GM12874 (cell line): ENCODE measurements at regions not wholly inside any gene's neighbourhood (a gene's known extent, or its start where the extent isn't known, plus 50 kb on each side); places are given as distances from the start of the nearest gene placed in this dataset.

ENCODE experiments used
- CTCF ChIP-seq: IDR thresholded peaks from 2 replicates; pipeline ENCODE4 v1.5.1; 2011; ENCODE audit warnings: low read depth, mild to moderate bottlenecking, control low read depth, low read length, moderate library complexity; ENCODE audit not compliant: insufficient read depth

- TF ChIP-seq CTCF: no peak
Measured at GRCh38 chrX:69284491-69284890, 119.2 kb upstream of the PJA1 start.

- no peak for TF ChIP-seq CTCF
Measured at GRCh38 chrX:69282893-69283690, 117.8 kb upstream of the PJA1 start.

GRCh38 chrX:69280933-69281332 lies 115.7 kb upstream of the PJA1 start:
- no peak for TF ChIP-seq CTCF

- no peak for TF ChIP-seq CTCF
Measured at GRCh38 chrX:69279234-69279633, 114.0 kb upstream of the PJA1 start.

- TF ChIP-seq CTCF: no peak
Measured at GRCh38 chrX:69278031-69278687, 112.9 kb upstream of the PJA1 start.

- no peak for TF ChIP-seq CTCF
Measured at GRCh38 chrX:69277369-69277990, 112.2 kb upstream of the PJA1 start.

- no peak for TF ChIP-seq CTCF
Measured at GRCh38 chrX:69268611-69269010, 103.4 kb upstream of the PJA1 start.
